ENCODE measurements at regions not wholly inside any gene's neighbourhood (a gene's known extent, or its start where the extent isn't known, plus 50 kb on each side); places are given as distances from the start of the nearest gene placed in this dataset.

DNA sequence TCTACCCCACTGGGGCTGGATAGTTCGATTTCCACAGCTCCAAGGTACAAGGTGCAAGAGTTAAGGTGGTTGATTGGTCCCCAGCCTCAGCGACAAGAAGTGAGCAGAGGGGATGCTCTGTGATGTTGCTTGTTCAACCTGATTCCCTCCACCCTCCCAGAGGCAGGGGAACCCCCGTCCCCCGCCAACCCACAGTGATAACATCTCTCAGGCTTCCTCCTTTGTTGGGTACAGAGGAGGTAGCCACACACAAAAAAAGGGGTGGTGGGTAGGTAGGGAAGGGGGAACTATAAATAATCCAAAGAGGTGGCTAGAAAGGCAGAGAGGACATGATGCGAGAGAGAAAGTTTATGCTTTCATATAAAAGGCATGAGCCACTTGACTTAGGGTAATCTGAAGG is 192.9 kb upstream of the POU3F3 start:
- TF ChIP-seq, protein P1, sequence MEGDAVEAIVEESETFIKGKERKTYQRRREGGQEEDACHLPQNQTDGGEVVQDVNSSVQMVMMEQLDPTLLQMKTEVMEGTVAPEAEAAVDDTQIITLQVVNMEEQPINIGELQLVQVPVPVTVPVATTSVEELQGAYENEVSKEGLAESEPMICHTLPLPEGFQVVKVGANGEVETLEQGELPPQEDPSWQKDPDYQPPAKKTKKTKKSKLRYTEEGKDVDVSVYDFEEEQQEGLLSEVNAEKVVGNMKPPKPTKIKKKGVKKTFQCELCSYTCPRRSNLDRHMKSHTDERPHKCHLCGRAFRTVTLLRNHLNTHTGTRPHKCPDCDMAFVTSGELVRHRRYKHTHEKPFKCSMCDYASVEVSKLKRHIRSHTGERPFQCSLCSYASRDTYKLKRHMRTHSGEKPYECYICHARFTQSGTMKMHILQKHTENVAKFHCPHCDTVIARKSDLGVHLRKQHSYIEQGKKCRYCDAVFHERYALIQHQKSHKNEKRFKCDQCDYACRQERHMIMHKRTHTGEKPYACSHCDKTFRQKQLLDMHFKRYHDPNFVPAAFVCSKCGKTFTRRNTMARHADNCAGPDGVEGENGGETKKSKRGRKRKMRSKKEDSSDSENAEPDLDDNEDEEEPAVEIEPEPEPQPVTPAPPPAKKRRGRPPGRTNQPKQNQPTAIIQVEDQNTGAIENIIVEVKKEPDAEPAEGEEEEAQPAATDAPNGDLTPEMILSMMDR (conservative IDR thresholded peaks at IDR 0.05 in 1 of 2, IDR thresholded peaks at IDR 0.05 in 1 of 2; ENCODE audit: extremely low read depth in 1 of 2, insufficient read depth in 1 of 2, low read depth in 1 of 2, low read length in 2 of 2) = no peak
- no peak for TF ChIP-seq EZH2 (IDR thresholded peaks at IDR 0.05; ENCODE audit: borderline replicate concordance, low read length)

Measured in mammary epithelial cell (primary cell).